DMS53 (cell line): ENCODE measurements at regions not wholly inside any gene's neighbourhood (a gene's known extent, or its start where the extent isn't known, plus 50 kb on each side); places are given as distances from the start of the nearest gene placed in this dataset.
A peak's percentile ranks its signal among the peaks of the same experiment; 100 is the strongest.

ENCODE experiments used
- DNase-seq: peaks from one replicate; lab custom pipeline; 2025; lab: John Stamatoyannopoulos, UW

GRCh38 chr3:46113608-46114007 is 86.3 kb upstream of the XCR1 start:
- no peak for DNase-seq

GRCh38 chr3:46112984-46113383 is 85.7 kb upstream of the XCR1 start:
- DNase-seq = no peak

- no peak for DNase-seq
These were observed 85.0 kb upstream of the XCR1 start for GRCh38 chr3:46112296-46112695.

GRCh38 chr3:46110701-46111493 is 83.6 kb upstream of the XCR1 start:
- DNase-seq = peak; percentile 16

- no peak for DNase-seq
These were observed 80.4 kb upstream of the XCR1 start for GRCh38 chr3:46107682-46108081.

- DNase-seq = no peak
These were observed 78.1 kb upstream of the XCR1 start for GRCh38 chr3:46105306-46105919.

- DNase-seq = no peak
These were observed 77.4 kb upstream of the XCR1 start for GRCh38 chr3:46104706-46105105.

GRCh38 chr3:46102780-46103130 is 75.5 kb upstream of the XCR1 start:
- peak; percentile 2 for DNase-seq

- DNase-seq = no peak
These were observed 74.9 kb upstream of the XCR1 start for GRCh38 chr3:46102059-46102779.

GRCh38 chr3:46100812-46101211 is 73.5 kb upstream of the XCR1 start:
- DNase-seq = no peak

GRCh38 chr3:46098319-46098761 is 71.1 kb upstream of the XCR1 start:
- no peak for DNase-seq

GRCh38 chr3:46097691-46098241 is 70.5 kb upstream of the XCR1 start:
- no peak for DNase-seq

GRCh38 chr3:46096781-46097180 is 69.5 kb upstream of the XCR1 start:
- no peak for DNase-seq

GRCh38 chr3:46096336-46096735 is 69.1 kb upstream of the XCR1 start:
- no peak for DNase-seq

GRCh38 chr3:46095307-46095706 is 68.0 kb upstream of the XCR1 start:
- no peak for DNase-seq

GRCh38 chr3:46094506-46094905 is 67.2 kb upstream of the XCR1 start:
- no peak for DNase-seq

- DNase-seq = no peak
These were observed 66.7 kb upstream of the XCR1 start for GRCh38 chr3:46093966-46094365.

GRCh38 chr3:46093327-46093942 is 66.2 kb upstream of the XCR1 start:
- DNase-seq = no peak

GRCh38 chr3:46092702-46093080 is 65.4 kb upstream of the XCR1 start:
- no peak for DNase-seq

GRCh38 chr3:46091741-46092701 is 64.7 kb upstream of the XCR1 start:
- no peak for DNase-seq

GRCh38 chr3:46091046-46091445 is 63.8 kb upstream of the XCR1 start:
- DNase-seq = no peak
